DOHH2 (cell line): ENCODE measurements at regions not wholly inside any gene's neighbourhood (a gene's known extent, or its start where the extent isn't known, plus 50 kb on each side); places are given as distances from the start of the nearest gene placed in this dataset.

Experiments
- CTCF ChIP-seq: fragments of 200-600 bp; sonication (generic); IDR thresholded peaks from one replicate; pipeline ENCODE4 v1.5.1; 2014; ENCODE audit warnings: antibody characterized with exemption, mild to moderate bottlenecking, low read depth, low read length; ENCODE audit not compliant: poor library complexity, severe bottlenecking
- EZH2phosphoT487 ChIP-seq: fragments of 200-600 bp; sonication (generic); IDR thresholded peaks from 2 replicates; pipeline ENCODE4 v1.6.1; 2017; ENCODE audit warnings: borderline replicate concordance, mild to moderate bottlenecking, antibody characterized with exemption, low read length, moderate library complexity, mixed read lengths

GRCh38 chr2:150107170-150107569 lies 380.3 kb downstream of the RND3 start:
- TF ChIP-seq CTCF (no peak), EZH2phosphoT487 (no peak)
